SK-N-SH (cell line): ENCODE measurements at regions not wholly inside any gene's neighbourhood (a gene's known extent, or its start where the extent isn't known, plus 50 kb on each side); places are given as distances from the start of the nearest gene placed in this dataset.

Experiments used
- CHD2 ChIP-seq: fragments of 150-350 bp; IDR thresholded peaks from 2 replicates; pipeline ENCODE4 v1.6.1; 2018; ENCODE audit warnings: low read length; ENCODE audit not compliant: partially characterized antibody
- EP300 ChIP-seq, 2 experiments: IDR thresholded peaks; 2 replicates each; pipeline versions ENCODE4 v1.4.0 to v1.6.1; 2012; ENCODE audit warnings: borderline replicate concordance in 1 of 2, low read depth in 1 of 2, low read length in 1 of 2
- JUND ChIP-seq: IDR thresholded peaks from 2 replicates; pipeline ENCODE4 v1.4.0; 2012
- POLR2AphosphoS5 ChIP-seq: IDR thresholded peaks from 2 replicates; pipeline ENCODE4 v1.6.1; 2012; ENCODE audit warnings: low read depth, low read length
- RAD21 ChIP-seq: IDR thresholded peaks from 2 replicates; pipeline ENCODE4 v1.6.1; 2012; ENCODE audit warnings: mild to moderate bottlenecking, low read length
- REST ChIP-seq: IDR thresholded peaks from 2 replicates; pipeline ENCODE4 v1.6.1; 2012; ENCODE audit warnings: mild to moderate bottlenecking, low read depth, low read length, moderate library complexity
- SIN3A ChIP-seq: IDR thresholded peaks from 2 replicates; pipeline ENCODE4 v1.6.1; 2012; ENCODE audit warnings: low read depth, mild to moderate bottlenecking, low read length, moderate library complexity, borderline replicate concordance
- TAF1 ChIP-seq: IDR thresholded peaks from 2 replicates; pipeline ENCODE4 v1.6.1; 2012; ENCODE audit warnings: low read depth, mild to moderate bottlenecking, low read length, moderate library complexity, borderline replicate concordance
- TF ChIP-seq, protein P1 (sequence below): fragments of 200-600 bp; sonication (generic); IDR thresholded peaks from 2 replicates; pipeline ENCODE4 v1.6.1; 2017; ENCODE audit warnings: antibody characterized with exemption, mild to moderate bottlenecking, moderate library complexity

- TF ChIP-seq SIN3A (no peak), CHD2 (no peak), REST (no peak), JUND (no peak), RAD21 (no peak), EP300 (IDR thresholded peaks at IDR 0.05; ENCODE audit: borderline replicate concordance in 1 of 2, low read depth in 1 of 2, low read length in 1 of 2) (no peak), POLR2AphosphoS5 (no peak), TAF1 (no peak)
- TF ChIP-seq, protein P1, sequence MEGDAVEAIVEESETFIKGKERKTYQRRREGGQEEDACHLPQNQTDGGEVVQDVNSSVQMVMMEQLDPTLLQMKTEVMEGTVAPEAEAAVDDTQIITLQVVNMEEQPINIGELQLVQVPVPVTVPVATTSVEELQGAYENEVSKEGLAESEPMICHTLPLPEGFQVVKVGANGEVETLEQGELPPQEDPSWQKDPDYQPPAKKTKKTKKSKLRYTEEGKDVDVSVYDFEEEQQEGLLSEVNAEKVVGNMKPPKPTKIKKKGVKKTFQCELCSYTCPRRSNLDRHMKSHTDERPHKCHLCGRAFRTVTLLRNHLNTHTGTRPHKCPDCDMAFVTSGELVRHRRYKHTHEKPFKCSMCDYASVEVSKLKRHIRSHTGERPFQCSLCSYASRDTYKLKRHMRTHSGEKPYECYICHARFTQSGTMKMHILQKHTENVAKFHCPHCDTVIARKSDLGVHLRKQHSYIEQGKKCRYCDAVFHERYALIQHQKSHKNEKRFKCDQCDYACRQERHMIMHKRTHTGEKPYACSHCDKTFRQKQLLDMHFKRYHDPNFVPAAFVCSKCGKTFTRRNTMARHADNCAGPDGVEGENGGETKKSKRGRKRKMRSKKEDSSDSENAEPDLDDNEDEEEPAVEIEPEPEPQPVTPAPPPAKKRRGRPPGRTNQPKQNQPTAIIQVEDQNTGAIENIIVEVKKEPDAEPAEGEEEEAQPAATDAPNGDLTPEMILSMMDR = no peak
Measured at GRCh38 chr9:94472806-94473360, 82.0 kb upstream of the PCAT7 start.
